NB4 (cell line): ENCODE measurements at regions not wholly inside any gene's neighbourhood (a gene's known extent, or its start where the extent isn't known, plus 50 kb on each side); places are given as distances from the start of the nearest gene placed in this dataset.

ENCODE experiments used
- POLR2A ChIP-seq: IDR thresholded peaks from 2 replicates; pipeline ENCODE4 v1.6.1; 2011; ENCODE audit warnings: mild to moderate bottlenecking; ENCODE audit not compliant: insufficient read length; ENCODE audit errors: extremely low read depth
- TF ChIP-seq, protein P1 (sequence below): IDR thresholded peaks from one replicate; pipeline ENCODE4 v1.5.1; 2012; ENCODE audit warnings: low read depth, low read length

DNA sequence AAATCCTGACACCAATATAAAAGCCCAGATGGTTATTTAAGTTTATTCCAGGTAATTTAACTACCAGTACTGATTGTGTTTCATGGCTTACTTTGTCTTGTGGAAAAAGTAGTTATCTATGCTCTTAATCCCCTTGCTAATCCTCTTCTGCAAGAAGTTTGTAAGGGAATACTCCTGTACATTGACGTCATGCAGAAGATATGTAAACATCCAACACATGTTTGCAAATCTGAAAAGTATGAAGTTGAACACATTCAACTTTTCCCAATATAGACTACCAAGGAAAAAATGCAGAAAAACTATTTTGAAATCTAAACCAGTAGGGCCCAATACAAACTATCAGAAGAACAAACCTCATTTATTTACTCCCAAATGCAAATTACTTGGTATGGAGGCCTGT, 56.3 kb upstream of the ELL2 start:
- TF ChIP-seq, protein P1, sequence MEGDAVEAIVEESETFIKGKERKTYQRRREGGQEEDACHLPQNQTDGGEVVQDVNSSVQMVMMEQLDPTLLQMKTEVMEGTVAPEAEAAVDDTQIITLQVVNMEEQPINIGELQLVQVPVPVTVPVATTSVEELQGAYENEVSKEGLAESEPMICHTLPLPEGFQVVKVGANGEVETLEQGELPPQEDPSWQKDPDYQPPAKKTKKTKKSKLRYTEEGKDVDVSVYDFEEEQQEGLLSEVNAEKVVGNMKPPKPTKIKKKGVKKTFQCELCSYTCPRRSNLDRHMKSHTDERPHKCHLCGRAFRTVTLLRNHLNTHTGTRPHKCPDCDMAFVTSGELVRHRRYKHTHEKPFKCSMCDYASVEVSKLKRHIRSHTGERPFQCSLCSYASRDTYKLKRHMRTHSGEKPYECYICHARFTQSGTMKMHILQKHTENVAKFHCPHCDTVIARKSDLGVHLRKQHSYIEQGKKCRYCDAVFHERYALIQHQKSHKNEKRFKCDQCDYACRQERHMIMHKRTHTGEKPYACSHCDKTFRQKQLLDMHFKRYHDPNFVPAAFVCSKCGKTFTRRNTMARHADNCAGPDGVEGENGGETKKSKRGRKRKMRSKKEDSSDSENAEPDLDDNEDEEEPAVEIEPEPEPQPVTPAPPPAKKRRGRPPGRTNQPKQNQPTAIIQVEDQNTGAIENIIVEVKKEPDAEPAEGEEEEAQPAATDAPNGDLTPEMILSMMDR = no peak
- TF ChIP-seq POLR2A = no peak
